ENCODE measurements at regions not wholly inside any gene's neighbourhood (a gene's known extent, or its start where the extent isn't known, plus 50 kb on each side); places are given as distances from the start of the nearest gene placed in this dataset.

GRCh38 chr4:86487738-86488348 lies 106.3 kb upstream of the PTPN13 start:
- no peak overlapping the region for H3K27ac ChIP-seq
- no peaks in the 10 kb centered on the region for H3K27me3 ChIP-seq (replicated peaks in 1 of 7)
- WGBS, 5 donors = 91 to 95% (median 92%) methylated on average over 3 of the region's 3 CpGs
- TF ChIP-seq CTCF (IDR thresholded peaks at IDR 0.05 in 8 of 11, conservative IDR thresholded peaks at IDR 0.05 in 3 of 11) (no peak), POLR2AphosphoS5 (IDR thresholded peaks at IDR 0.05) (no peak), POLR2A (IDR thresholded peaks at IDR 0.05) (no peak)
- no peak for DNase-seq
- intact Hi-C loops (cut with DNase I; ENCODE audit: low total_unique reads) = no loop called here
- no peaks in the 10 kb centered on the region for H3K9me3 ChIP-seq
- peaks cover 0 to 2% (median 0%) of the 10 kb centered on the region in 6 donors for H3K4me1 ChIP-seq
- no peaks in the 10 kb centered on the region for H3K36me3 ChIP-seq
- H3K4me3 ChIP-seq = no peak overlapping the region

- TF ChIP-seq CTCF (IDR thresholded peaks at IDR 0.05 in 8 of 11, conservative IDR thresholded peaks at IDR 0.05 in 3 of 11) (no peak), POLR2A (IDR thresholded peaks at IDR 0.05) (no peak), POLR2AphosphoS5 (IDR thresholded peaks at IDR 0.05) (no peak)
- intact Hi-C loops (cut with DNase I; ENCODE audit: low total_unique reads) = no loop called here
- no peaks in the 10 kb centered on the region for H3K9me3 ChIP-seq
- no peaks in the 10 kb centered on the region for H3K36me3 ChIP-seq
- no peaks in the 10 kb centered on the region for H3K27me3 ChIP-seq (replicated peaks in 1 of 7)
- DNase-seq = no peak
- H3K4me3 ChIP-seq = no peak overlapping the region
- H3K27ac ChIP-seq = no peak overlapping the region
- peaks cover 0 to 10% (median 0%) of the 10 kb centered on the region in 6 donors for H3K4me1 ChIP-seq
Measured at GRCh38 chr4:86493460-86493859, 100.7 kb upstream of the PTPN13 start.

GRCh38 chr4:86496094-86497080 lies 97.7 kb upstream of the PTPN13 start:
- Histone ChIP-seq H3K36me3 (no peaks in the 10 kb centered on the region), H3K4me3 (no peak overlapping the region), H3K4me1 (peaks cover 0 to 11% (median 0%) of the 10 kb centered on the region in 6 donors), H3K27me3 (replicated peaks in 1 of 7) (no peaks in the 10 kb centered on the region), H3K27ac (no peak overlapping the region), H3K9me3 (no peaks in the 10 kb centered on the region)
- intact Hi-C loops (cut with DNase I; ENCODE audit: low total_unique reads) = loop anchor here (2.0 kb wide), 1 partner anchor 400 kb away; no protein-coding TSS in a partner anchor
- no peak for TF ChIP-seq POLR2AphosphoS5 (IDR thresholded peaks at IDR 0.05)
- TF ChIP-seq CTCF (IDR thresholded peaks at IDR 0.05 in 8 of 11, conservative IDR thresholded peaks at IDR 0.05 in 3 of 11) = peak; percentile 4 to 83 (median 69)
- TF ChIP-seq POLR2A (IDR thresholded peaks at IDR 0.05) = no peak
- 49 to 56% (median 54%) methylated on average over 5 of the region's 5 CpGs for WGBS, 5 donors
- DNase-seq = no peak

- no peak for DNase-seq
- intact Hi-C loops (cut with DNase I; ENCODE audit: low total_unique reads) = loop anchor here (2.0 kb wide), 1 partner anchor 400 kb away; no protein-coding TSS in a partner anchor
Measured at GRCh38 chr4:86497131-86497530, 97.0 kb upstream of the PTPN13 start.

More at GRCh38 chr4:86497131-86497530, 97.0 kb upstream of the PTPN13 start:
- H3K27ac ChIP-seq = no peak overlapping the region
- peaks cover 0 to 11% (median 0%) of the 10 kb centered on the region in 6 donors for H3K4me1 ChIP-seq
- TF ChIP-seq CTCF (IDR thresholded peaks at IDR 0.05 in 8 of 11, conservative IDR thresholded peaks at IDR 0.05 in 3 of 11) (no peak), POLR2AphosphoS5 (IDR thresholded peaks at IDR 0.05) (no peak), POLR2A (IDR thresholded peaks at IDR 0.05) (no peak)
- H3K9me3 ChIP-seq = no peaks in the 10 kb centered on the region
- WGBS, 5 donors = 76 to 89% (median 81%) methylated on average over 2 of the region's 2 CpGs
- no peaks in the 10 kb centered on the region for H3K27me3 ChIP-seq (replicated peaks in 1 of 7)
- no peaks in the 10 kb centered on the region for H3K36me3 ChIP-seq
- no peak overlapping the region for H3K4me3 ChIP-seq

Data from spleen (tissue), 11 donors.